Osteoblast (primary cell): ENCODE measurements at regions not wholly inside any gene's neighbourhood (a gene's known extent, or its start where the extent isn't known, plus 50 kb on each side); places are given as distances from the start of the nearest gene placed in this dataset.

Experiments
- DNase-seq: peaks from one replicate; pipeline ENCODE4 v3.0.0; 2011; ENCODE audit warnings: low spot score, mixed read lengths; ENCODE audit not compliant: insufficient read length; ENCODE audit errors: missing footprints
- H2AFZ ChIP-seq: 2 replicates; pipeline ENCODE4 v1.6.0; 2011; ENCODE audit warnings: mild to moderate bottlenecking, low read length
- H3K27ac ChIP-seq: 2 replicates; pipeline ENCODE4 v1.5.1; 2011; ENCODE audit warnings: mild to moderate bottlenecking, low read depth, low read length, moderate library complexity
- H3K27me3 ChIP-seq: 2 replicates; pipeline ENCODE4 v1.6.0; 2012; ENCODE audit warnings: mild to moderate bottlenecking, control low read depth, inconsistent platforms, low read length, moderate library complexity; ENCODE audit not compliant: insufficient read depth
- H3K36me3 ChIP-seq: 2 replicates; pipeline ENCODE4 v1.5.1; 2011; ENCODE audit warnings: mild to moderate bottlenecking, low read length, control low read depth, moderate library complexity; ENCODE audit not compliant: insufficient read depth
- H3K4me1 ChIP-seq: 2 replicates; pipeline ENCODE4 v1.5.1; 2011; ENCODE audit warnings: mild to moderate bottlenecking, low read length, control low read depth, moderate library complexity; ENCODE audit not compliant: insufficient read depth
- H3K4me2 ChIP-seq: 2 replicates; pipeline ENCODE4 v1.6.0; 2011; ENCODE audit warnings: mild to moderate bottlenecking, low read length; ENCODE audit not compliant: insufficient read depth
- H3K4me3 ChIP-seq: fragments of 200-600 bp; sonication (generic); 3 replicates; pipeline ENCODE4 v1.5.1; 2012; ENCODE audit warnings: mild to moderate bottlenecking, low read length, inconsistent platforms; ENCODE audit not compliant: insufficient read depth
- H3K79me2 ChIP-seq: 2 replicates; pipeline ENCODE4 v1.6.0; 2012; ENCODE audit warnings: mild to moderate bottlenecking, low read length, control low read depth, inconsistent platforms; ENCODE audit not compliant: insufficient read depth
- H3K9me3 ChIP-seq: 2 replicates; pipeline ENCODE4 v1.5.1; 2011; ENCODE audit warnings: low read depth, low read length, control low read depth
- H4K20me1 ChIP-seq: 2 replicates; pipeline ENCODE4 v1.6.0; 2012; ENCODE audit warnings: mild to moderate bottlenecking, low read length, control low read depth; ENCODE audit not compliant: insufficient read depth
- TF ChIP-seq, protein P1 (sequence below): IDR thresholded peaks from 2 replicates; pipeline ENCODE4 v1.5.1; 2011; ENCODE audit warnings: mild to moderate bottlenecking, low read depth, low read length, moderate library complexity; ENCODE audit errors: extremely low read depth

DNA sequence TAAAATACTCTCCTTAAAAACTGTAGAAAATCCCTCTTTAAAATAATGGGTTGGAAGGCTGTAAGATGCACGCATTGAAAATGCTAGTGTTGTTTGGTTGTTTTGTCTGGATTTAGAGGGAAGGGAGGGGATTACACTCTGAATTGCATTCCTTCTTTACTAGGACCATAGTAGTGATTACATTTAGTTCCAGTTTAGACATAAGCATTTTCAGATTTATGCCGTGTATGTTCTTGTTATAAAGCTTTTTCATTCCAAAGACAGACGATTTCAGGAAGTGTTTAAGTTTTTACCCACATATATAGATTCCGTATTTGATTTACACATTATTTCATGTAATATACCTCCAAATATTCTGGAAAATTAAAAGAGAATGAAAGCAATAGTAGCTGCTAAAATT lies 538.4 kb downstream of the PTPRC start:
- H3K79me2 ChIP-seq, result no peaks in the 10 kb centered on the region
- DNase-seq, result no peak
- H4K20me1 ChIP-seq, result no peaks in the 10 kb centered on the region
- TF ChIP-seq, protein P1, sequence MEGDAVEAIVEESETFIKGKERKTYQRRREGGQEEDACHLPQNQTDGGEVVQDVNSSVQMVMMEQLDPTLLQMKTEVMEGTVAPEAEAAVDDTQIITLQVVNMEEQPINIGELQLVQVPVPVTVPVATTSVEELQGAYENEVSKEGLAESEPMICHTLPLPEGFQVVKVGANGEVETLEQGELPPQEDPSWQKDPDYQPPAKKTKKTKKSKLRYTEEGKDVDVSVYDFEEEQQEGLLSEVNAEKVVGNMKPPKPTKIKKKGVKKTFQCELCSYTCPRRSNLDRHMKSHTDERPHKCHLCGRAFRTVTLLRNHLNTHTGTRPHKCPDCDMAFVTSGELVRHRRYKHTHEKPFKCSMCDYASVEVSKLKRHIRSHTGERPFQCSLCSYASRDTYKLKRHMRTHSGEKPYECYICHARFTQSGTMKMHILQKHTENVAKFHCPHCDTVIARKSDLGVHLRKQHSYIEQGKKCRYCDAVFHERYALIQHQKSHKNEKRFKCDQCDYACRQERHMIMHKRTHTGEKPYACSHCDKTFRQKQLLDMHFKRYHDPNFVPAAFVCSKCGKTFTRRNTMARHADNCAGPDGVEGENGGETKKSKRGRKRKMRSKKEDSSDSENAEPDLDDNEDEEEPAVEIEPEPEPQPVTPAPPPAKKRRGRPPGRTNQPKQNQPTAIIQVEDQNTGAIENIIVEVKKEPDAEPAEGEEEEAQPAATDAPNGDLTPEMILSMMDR, result no peak
- no peaks in the 10 kb centered on the region for H3K27me3 ChIP-seq
- no peak overlapping the region for H3K27ac ChIP-seq
- H3K4me1 ChIP-seq, result no peaks in the 10 kb centered on the region
- no peak overlapping the region for H3K4me3 ChIP-seq
- no peaks in the 10 kb centered on the region for H3K9me3 ChIP-seq
- no peaks in the 10 kb centered on the region for H3K36me3 ChIP-seq
- H2AFZ ChIP-seq, result peak overlapping the region; percentile 43
- H3K4me2 ChIP-seq, result peak overlapping the region; percentile 12

DNA sequence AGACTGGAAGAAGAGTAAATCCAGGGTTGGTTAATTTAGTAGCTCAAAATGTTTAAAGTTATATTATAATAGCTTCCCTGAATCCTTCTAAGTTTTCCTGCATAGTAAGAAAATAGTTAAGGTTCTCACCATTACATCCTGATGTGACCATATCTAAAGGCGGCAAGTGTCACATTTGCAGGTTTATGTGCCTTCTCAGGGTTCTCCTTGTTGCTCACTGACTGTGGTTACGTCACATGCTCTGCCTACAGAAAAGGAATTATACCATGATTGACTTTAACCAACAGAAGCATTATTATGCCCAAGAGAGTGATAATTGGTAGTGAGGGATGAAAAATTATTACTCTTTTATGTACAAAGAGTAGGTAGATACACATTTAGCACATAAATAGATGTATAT lies 539.8 kb downstream of the PTPRC start:
- no peaks in the 10 kb centered on the region for H4K20me1 ChIP-seq
- H3K36me3 ChIP-seq, result no peaks in the 10 kb centered on the region
- no peaks in the 10 kb centered on the region for H3K4me1 ChIP-seq
- no peaks in the 10 kb centered on the region for H3K27me3 ChIP-seq
- no peaks in the 10 kb centered on the region for H3K9me3 ChIP-seq
- no peaks in the 10 kb centered on the region for H3K79me2 ChIP-seq
- no peak for DNase-seq
- no peak overlapping the region for H3K4me2 ChIP-seq
- TF ChIP-seq, protein P1, result no peak
- no peak overlapping the region for H3K4me3 ChIP-seq
- no peak overlapping the region for H3K27ac ChIP-seq
- H2AFZ ChIP-seq, result no peak overlapping the region

DNA sequence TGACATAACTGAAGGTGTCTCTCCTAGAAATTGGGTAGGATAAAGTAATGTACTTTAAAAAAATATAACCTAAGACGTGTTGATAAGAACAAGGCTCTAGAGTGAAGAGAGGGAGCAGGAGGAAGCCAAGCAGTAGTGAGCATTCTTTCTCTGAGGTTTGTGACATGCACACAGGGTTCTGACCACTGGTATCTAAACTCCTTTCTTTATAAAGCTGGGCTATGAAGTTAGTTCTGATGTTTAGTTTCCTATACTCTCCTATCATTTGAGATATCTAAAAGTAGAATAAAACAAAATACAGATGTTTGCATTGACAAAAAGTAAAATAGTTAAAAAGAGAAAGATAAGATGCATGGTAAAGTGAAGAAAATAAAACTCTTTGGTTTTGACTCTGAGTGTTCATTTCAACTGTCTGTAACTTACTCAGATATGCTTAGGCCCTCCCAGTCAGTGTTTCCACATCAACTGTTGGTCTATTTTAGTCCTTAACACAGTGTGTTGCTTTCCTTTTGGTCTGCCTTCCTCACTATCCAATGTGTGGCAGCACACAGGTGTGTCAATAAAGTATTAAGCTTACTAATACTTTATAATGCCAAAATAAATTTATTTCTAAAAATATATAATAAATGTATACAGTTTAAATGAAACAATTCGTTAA lies 543.5 kb downstream of the PTPRC start:
- no peak for DNase-seq
- TF ChIP-seq, protein P1, result no peak
- Histone ChIP-seq H3K79me2 (no peaks in the 10 kb centered on the region), H2AFZ (no peak overlapping the region), H4K20me1 (no peaks in the 10 kb centered on the region), H3K27ac (no peak overlapping the region), H3K4me3 (no peak overlapping the region), H3K4me2 (no peak overlapping the region), H3K9me3 (no peaks in the 10 kb centered on the region), H3K27me3 (no peaks in the 10 kb centered on the region), H3K4me1 (no peaks in the 10 kb centered on the region), H3K36me3 (no peaks in the 10 kb centered on the region)

DNA sequence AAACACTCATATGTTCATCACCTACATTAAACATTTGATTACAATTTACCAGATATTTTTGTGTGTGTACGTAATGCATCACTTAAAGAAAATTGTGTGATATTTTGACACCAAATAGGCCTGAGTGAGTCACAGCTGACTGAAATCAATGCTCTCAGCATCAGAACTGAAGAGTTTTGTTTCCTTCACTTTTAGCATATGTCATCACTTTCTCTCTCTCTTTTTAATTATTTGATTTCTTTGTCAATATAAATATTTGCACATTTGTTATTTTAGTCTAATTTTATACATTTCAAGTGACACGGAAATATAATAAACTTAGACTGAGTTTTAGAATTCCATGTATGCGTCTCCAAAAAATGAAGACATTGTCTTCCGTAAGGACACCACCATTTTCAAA lies 545.3 kb downstream of the PTPRC start:
- no peaks in the 10 kb centered on the region for H3K4me1 ChIP-seq
- H3K27me3 ChIP-seq, result no peaks in the 10 kb centered on the region
- no peaks in the 10 kb centered on the region for H3K9me3 ChIP-seq
- H3K4me3 ChIP-seq, result no peak overlapping the region
- H2AFZ ChIP-seq, result no peak overlapping the region
- H3K4me2 ChIP-seq, result no peak overlapping the region
- no peaks in the 10 kb centered on the region for H3K36me3 ChIP-seq
- H4K20me1 ChIP-seq, result no peaks in the 10 kb centered on the region
- TF ChIP-seq, protein P1, result no peak
- H3K27ac ChIP-seq, result no peak overlapping the region
- H3K79me2 ChIP-seq, result no peaks in the 10 kb centered on the region
- DNase-seq, result no peak
